Activated B cell treated with CpG ODN at 0.5 μM for 24 hours (primary cell): ENCODE measurements at regions not wholly inside any gene's neighbourhood (a gene's known extent, or its start where the extent isn't known, plus 50 kb on each side); places are given as distances from the start of the nearest gene placed in this dataset.

Source experiments
- ATAC-seq: fragments of 200-7000 bp; cut with Tn5 transposase; one replicate; pipeline ENCODE4 v1.10.0; 2021; ENCODE audit warnings: low read depth, mild to moderate bottlenecking, moderate library complexity
- CTCF ChIA-PET: fragments of 350-600 bp; sonication (Branson Sonifier 250); formaldehyde crosslinking; loops from one replicate; lab custom pipeline; 2021; ENCODE audit warnings: antibody characterized with exemption; lab: Charles Lee
- POLR2A ChIA-PET: fragments of 350-600 bp; sonication (Branson Sonifier 250); formaldehyde crosslinking; loops from one replicate; lab custom pipeline; 2021; ENCODE audit warnings: antibody characterized with exemption; lab: Charles Lee
- DNase-seq: peaks from one replicate; pipeline ENCODE4 v3.0.0; 2022
- H3K27ac Mint-ChIP-seq: one replicate; pipeline ENCODE4 v1.8.0; 2020; ENCODE audit warnings: mixed read lengths
- H3K27me3 Mint-ChIP-seq: one replicate; pipeline ENCODE4 v1.8.0; 2021; ENCODE audit warnings: mixed read lengths
- H3K36me3 Mint-ChIP-seq: one replicate; pipeline ENCODE4 v1.8.0; 2021; ENCODE audit warnings: low read depth, mixed read lengths
- H3K4me1 Mint-ChIP-seq: one replicate; pipeline ENCODE4 v1.8.0; 2021; ENCODE audit warnings: mixed read lengths
- H3K4me3 Mint-ChIP-seq: one replicate; pipeline ENCODE4 v1.8.0; 2020; ENCODE audit warnings: mild to moderate bottlenecking, mixed read lengths
- H3K9me3 Mint-ChIP-seq: one replicate; pipeline ENCODE4 v1.8.0; 2020; ENCODE audit warnings: mixed read lengths
- intact Hi-C: fragments of 100-400 bp; cut with micrococcal nuclease; formaldehyde crosslinking; loops from one replicate; pipeline ENCODE4 v1.15.1; 2024
- TF ChIP-seq, protein P1 (sequence below): fragments of 200-600 bp; IDR thresholded peaks from one replicate; pipeline ENCODE4 v1.8.0; 2022; ENCODE audit warnings: antibody characterized with exemption, mild to moderate bottlenecking

DNA sequence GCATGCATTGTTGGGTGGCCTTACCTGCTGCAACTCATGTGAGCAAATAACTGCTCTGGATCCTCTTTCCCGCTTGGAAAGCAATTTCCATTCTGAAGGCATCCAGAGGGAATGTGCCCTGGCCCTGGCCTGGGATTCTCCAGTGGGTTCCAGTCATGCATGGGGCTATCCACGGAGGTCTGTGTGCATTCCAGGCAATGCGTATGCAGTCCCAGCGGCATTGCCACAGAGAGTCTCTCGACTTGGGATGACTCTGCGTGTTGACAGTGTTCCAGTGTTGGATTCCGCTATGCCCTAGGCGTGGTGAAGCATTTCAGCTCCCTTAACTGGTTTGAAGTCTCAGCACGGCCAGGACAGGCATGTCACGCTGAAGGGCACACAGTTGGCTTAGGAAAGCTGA is 113.9 kb downstream of the SNRPN start:
- H3K27me3 Mint-ChIP-seq = no peaks in the 10 kb centered on the region
- intact Hi-C loops = no loop called here
- TF ChIP-seq, protein P1, sequence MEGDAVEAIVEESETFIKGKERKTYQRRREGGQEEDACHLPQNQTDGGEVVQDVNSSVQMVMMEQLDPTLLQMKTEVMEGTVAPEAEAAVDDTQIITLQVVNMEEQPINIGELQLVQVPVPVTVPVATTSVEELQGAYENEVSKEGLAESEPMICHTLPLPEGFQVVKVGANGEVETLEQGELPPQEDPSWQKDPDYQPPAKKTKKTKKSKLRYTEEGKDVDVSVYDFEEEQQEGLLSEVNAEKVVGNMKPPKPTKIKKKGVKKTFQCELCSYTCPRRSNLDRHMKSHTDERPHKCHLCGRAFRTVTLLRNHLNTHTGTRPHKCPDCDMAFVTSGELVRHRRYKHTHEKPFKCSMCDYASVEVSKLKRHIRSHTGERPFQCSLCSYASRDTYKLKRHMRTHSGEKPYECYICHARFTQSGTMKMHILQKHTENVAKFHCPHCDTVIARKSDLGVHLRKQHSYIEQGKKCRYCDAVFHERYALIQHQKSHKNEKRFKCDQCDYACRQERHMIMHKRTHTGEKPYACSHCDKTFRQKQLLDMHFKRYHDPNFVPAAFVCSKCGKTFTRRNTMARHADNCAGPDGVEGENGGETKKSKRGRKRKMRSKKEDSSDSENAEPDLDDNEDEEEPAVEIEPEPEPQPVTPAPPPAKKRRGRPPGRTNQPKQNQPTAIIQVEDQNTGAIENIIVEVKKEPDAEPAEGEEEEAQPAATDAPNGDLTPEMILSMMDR = no peak
- H3K9me3 Mint-ChIP-seq = peaks cover 64% of the 10 kb centered on the region
- H3K27ac Mint-ChIP-seq = no peak overlapping the region
- no peak for DNase-seq
- H3K36me3 Mint-ChIP-seq = peaks cover 99% of the 10 kb centered on the region
- H3K4me1 Mint-ChIP-seq = no peaks in the 10 kb centered on the region
- POLR2A ChIA-PET = no interaction called here
- CTCF ChIA-PET = no interaction called here
- no peak for ATAC-seq
- H3K4me3 Mint-ChIP-seq = no peak overlapping the region

DNA sequence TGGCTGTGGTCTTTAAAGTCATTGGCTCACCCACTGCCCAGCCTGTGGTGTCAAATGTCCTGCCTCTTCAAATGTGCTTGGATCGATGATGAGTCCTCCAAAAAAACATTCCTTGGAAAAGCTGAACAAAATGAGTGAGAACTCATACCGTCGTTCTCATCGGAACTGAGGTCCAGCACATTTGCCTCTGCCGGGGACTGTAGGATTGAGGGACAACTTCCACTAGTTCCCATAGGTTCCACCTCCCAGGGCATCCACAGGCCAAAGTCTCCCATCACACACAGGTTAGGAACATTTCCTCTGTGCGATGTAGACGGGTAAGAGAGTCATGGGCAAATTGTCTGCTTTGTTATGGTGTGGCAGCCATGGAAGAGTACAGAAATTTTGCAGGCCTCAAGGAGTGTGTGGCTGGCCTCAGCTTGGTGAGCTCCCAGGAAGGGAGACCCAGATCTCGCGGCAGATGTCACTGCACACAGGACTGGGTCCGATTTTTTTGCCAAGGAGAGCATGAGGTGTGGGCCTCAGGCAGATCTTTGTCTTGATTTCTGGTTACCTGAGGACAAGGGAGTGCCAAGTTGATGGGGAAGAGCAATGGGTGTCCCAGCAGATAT is 115.7 kb downstream of the SNRPN start:
- H3K4me1 Mint-ChIP-seq = no peaks in the 10 kb centered on the region
- POLR2A ChIA-PET = no interaction called here
- CTCF ChIA-PET = no interaction called here
- H3K36me3 Mint-ChIP-seq = peaks cover 99% of the 10 kb centered on the region
- no peak overlapping the region for H3K4me3 Mint-ChIP-seq
- peaks cover 66% of the 10 kb centered on the region for H3K9me3 Mint-ChIP-seq
- H3K27ac Mint-ChIP-seq = no peak overlapping the region
- ATAC-seq = no peak
- intact Hi-C loops = no loop called here
- DNase-seq = no peak
- no peaks in the 10 kb centered on the region for H3K27me3 Mint-ChIP-seq
- TF ChIP-seq, protein P1 = no peak

DNA sequence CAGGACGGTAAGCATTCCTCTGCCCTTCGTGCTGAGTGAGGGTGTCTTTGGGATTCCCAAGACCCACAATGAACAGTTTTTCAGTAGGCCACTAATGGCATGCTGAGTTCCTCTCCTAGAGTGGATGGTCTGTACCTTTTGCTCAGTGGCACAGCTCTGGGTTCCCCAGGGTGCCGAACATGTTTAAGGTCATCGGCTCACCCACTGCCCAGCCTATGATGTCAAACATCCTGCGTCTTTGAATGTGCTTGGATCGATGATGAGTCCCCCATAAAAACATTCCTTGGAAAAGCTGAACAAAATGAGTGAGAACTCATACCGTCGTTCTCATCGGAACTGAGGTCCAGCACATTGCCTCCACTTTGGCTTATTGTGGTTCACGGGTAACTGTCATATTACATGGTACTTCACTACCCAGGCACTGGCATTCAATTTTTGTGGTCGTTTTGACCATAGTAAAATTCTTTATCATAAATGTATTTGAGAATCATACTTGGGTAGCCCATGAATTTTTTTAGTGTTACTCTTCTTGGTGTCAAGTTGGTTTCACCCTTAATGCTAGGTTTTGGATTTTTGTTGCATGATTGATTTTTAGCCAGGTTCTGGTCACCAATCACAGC is 118.2 kb downstream of the SNRPN start:
- H3K36me3 Mint-ChIP-seq = peaks cover 99% of the 10 kb centered on the region
- H3K4me1 Mint-ChIP-seq = no peaks in the 10 kb centered on the region
- no peak overlapping the region for H3K27ac Mint-ChIP-seq
- H3K4me3 Mint-ChIP-seq = no peak overlapping the region
- ChIA-PET POLR2A (no interaction called here), CTCF (no interaction called here)
- TF ChIP-seq, protein P1 = no peak
- DNase-seq (no peak), ATAC-seq (no peak)
- intact Hi-C loops = no loop called here
- H3K9me3 Mint-ChIP-seq = peaks cover 65% of the 10 kb centered on the region
- no peaks in the 10 kb centered on the region for H3K27me3 Mint-ChIP-seq

DNA sequence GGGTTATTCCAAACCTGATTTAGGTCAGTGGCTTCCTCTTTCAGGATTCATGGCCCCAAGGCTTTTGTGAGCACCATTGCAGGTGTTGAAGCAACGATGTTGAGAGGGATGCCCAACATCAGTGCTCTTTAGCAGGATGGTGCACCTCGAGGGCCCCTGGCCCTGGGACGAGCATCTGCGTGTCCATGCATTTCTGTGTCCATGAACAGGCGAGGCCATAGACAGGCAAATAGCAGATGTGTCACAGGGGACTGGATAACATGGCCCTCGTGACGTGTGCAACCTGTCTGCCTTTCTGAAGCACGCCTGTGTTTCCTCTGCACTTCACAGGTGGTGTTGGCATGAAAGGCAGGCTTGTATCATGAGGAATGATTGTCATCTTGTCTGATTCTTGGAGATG is 132.3 kb downstream of the SNRPN start:
- intact Hi-C loops = no loop called here
- H3K27ac Mint-ChIP-seq = no peak overlapping the region
- DNase-seq (no peak), ATAC-seq (no peak)
- no peaks in the 10 kb centered on the region for H3K4me1 Mint-ChIP-seq
- peaks cover 100% of the 10 kb centered on the region for H3K36me3 Mint-ChIP-seq
- TF ChIP-seq, protein P1 = no peak
- ChIA-PET POLR2A (no interaction called here), CTCF (no interaction called here)
- H3K27me3 Mint-ChIP-seq = no peaks in the 10 kb centered on the region
- H3K9me3 Mint-ChIP-seq = peaks cover 67% of the 10 kb centered on the region
- H3K4me3 Mint-ChIP-seq = no peak overlapping the region

DNA sequence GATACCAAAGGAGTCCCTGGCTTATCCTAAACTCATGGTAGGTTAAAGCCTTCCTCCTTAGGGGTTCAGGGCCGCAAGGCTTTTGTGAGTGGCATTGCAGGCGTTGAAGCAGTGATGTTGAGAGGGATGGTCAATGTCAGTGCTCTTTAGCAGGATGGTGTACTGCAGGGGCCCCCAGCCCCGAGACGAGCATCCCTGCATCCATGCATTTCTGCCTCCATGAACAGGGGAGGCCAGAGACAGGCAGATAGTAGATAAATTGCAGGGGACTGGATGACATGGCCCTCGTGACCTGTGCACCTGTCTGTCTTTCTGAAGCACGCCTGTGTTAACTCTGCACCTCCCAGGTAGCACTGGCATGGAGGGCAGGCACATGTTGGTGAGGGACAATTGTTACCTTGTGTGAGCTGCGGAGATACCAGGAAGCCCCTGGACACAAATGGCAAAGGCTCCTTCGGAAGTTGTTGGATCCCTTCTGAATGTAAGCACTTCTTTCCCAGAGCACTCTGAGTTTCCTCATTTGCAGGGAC is 133.5 kb downstream of the SNRPN start:
- no peak for ATAC-seq
- ChIA-PET CTCF (no interaction called here), POLR2A (no interaction called here)
- no peak for DNase-seq
- TF ChIP-seq, protein P1 = no peak
- Mint-ChIP-seq H3K4me1 (no peaks in the 10 kb centered on the region), H3K27ac (no peak overlapping the region), H3K4me3 (no peak overlapping the region), H3K27me3 (no peaks in the 10 kb centered on the region), H3K36me3 (peaks cover 100% of the 10 kb centered on the region), H3K9me3 (peaks cover 58% of the 10 kb centered on the region)
- intact Hi-C loops = no loop called here
